Bronchial epithelial cell (primary cell): ENCODE measurements at regions not wholly inside any gene's neighbourhood (a gene's known extent, or its start where the extent isn't known, plus 50 kb on each side); places are given as distances from the start of the nearest gene placed in this dataset.

Experiments
- DNase-seq: peaks from one replicate; pipeline ENCODE4 v3.0.0-alpha.2; 2010; ENCODE audit warnings: low read depth
- FAIRE-seq: peaks from 2 replicates; lab custom pipeline; 2011; peaks lifted over from hg19 to GRCh38; lab: Jason Lieb, UNC
- H3K27me3 ChIP-seq: 2 replicates; pipeline ENCODE4 v1.5.1; 2011; ENCODE audit warnings: low read length; ENCODE audit not compliant: control insufficient read depth, insufficient read depth
- H3K36me3 ChIP-seq: 2 replicates; pipeline ENCODE4 v1.5.1; 2011; ENCODE audit warnings: low read length; ENCODE audit not compliant: control insufficient read depth, insufficient read depth
- H3K4me3 ChIP-seq: 2 replicates; pipeline ENCODE4 v1.5.1; 2011; ENCODE audit warnings: mild to moderate bottlenecking, low read depth, low read length, control low read depth
- TF ChIP-seq, protein P1 (sequence below): IDR thresholded peaks from 2 replicates; pipeline ENCODE4 v1.5.1; 2011; ENCODE audit warnings: mild to moderate bottlenecking, moderate library complexity, low read length, control low read depth, inconsistent platforms; ENCODE audit not compliant: insufficient read depth, severe bottlenecking

DNA sequence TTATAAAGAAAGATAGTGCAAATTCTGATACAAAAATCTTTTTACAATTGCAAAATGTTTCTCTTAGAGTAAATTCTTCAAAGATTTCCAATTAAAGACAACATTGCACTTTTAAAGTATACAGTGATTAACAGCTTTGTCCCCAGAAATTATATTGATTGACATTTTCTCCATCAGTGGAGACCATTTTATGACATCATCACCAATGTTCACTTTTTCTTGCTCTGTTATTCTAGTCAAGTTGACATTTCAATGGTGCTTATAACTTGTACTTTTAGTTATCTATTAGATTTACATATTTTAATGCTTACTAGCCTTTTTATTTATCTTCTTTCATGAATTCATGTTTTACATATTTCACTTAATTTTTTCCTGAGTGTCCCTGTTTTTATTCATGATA, 524.8 kb downstream of the HAO1 start:
- FAIRE-seq (no peak), DNase-seq (no peak)
- Histone ChIP-seq H3K4me3 (no peak overlapping the region), H3K27me3 (no peaks in the 10 kb centered on the region), H3K36me3 (no peaks in the 10 kb centered on the region)
- TF ChIP-seq, protein P1, sequence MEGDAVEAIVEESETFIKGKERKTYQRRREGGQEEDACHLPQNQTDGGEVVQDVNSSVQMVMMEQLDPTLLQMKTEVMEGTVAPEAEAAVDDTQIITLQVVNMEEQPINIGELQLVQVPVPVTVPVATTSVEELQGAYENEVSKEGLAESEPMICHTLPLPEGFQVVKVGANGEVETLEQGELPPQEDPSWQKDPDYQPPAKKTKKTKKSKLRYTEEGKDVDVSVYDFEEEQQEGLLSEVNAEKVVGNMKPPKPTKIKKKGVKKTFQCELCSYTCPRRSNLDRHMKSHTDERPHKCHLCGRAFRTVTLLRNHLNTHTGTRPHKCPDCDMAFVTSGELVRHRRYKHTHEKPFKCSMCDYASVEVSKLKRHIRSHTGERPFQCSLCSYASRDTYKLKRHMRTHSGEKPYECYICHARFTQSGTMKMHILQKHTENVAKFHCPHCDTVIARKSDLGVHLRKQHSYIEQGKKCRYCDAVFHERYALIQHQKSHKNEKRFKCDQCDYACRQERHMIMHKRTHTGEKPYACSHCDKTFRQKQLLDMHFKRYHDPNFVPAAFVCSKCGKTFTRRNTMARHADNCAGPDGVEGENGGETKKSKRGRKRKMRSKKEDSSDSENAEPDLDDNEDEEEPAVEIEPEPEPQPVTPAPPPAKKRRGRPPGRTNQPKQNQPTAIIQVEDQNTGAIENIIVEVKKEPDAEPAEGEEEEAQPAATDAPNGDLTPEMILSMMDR = no peak

DNA sequence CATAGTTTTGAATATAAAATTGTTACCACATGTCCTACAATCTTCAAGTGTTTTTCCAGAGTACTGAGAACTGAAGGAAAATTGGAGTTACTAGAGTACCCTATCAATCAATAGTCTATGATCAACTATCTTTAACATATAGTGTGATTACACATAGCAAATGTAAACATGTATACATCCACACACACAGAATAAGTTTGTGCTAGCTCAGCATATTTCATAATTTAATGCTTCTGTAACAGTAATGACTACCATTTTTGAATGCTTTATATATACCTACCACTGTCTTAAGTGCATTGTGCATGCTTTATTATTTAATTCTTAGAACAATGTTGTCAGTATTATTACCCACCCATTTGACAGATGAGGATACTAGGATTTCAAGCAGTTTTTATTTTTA, 523.9 kb downstream of the HAO1 start:
- Histone ChIP-seq H3K36me3 (no peaks in the 10 kb centered on the region), H3K27me3 (no peaks in the 10 kb centered on the region), H3K4me3 (no peak overlapping the region)
- TF ChIP-seq, protein P1 = no peak
- no peak for DNase-seq
- FAIRE-seq = no peak

DNA sequence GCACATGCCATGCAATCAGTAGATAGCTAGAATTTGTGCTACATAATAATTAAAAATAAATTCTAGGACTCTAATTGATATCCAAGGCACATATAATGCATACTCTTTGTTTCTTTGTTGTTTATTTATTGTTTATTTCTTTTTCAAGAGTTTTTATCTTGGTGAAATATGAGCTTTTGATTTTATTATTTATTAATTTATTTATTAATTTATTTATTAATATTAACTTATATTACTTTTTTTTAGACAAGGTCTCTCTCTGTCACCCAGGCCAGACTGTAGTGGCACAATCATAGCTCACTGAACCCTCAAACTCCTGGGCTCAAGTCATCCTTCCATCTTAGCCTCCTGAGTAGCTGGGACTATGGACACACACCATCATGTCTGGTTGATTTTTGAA, 519.9 kb downstream of the HAO1 start:
- TF ChIP-seq, protein P1 = no peak
- DNase-seq (no peak), FAIRE-seq (no peak)

GRCh38 chr20:7426890-7427496, 513.3 kb downstream of the HAO1 start:
- Histone ChIP-seq H3K4me3 (no peak overlapping the region), H3K36me3 (no peaks in the 10 kb centered on the region), H3K27me3 (no peaks in the 10 kb centered on the region)
- no peak for FAIRE-seq
- TF ChIP-seq, protein P1 = no peak
- DNase-seq = no peak

More for the DNA sequence above, 519.9 kb downstream of the HAO1 start:
- Histone ChIP-seq H3K27me3 (no peaks in the 10 kb centered on the region), H3K4me3 (no peak overlapping the region), H3K36me3 (no peaks in the 10 kb centered on the region)

DNA sequence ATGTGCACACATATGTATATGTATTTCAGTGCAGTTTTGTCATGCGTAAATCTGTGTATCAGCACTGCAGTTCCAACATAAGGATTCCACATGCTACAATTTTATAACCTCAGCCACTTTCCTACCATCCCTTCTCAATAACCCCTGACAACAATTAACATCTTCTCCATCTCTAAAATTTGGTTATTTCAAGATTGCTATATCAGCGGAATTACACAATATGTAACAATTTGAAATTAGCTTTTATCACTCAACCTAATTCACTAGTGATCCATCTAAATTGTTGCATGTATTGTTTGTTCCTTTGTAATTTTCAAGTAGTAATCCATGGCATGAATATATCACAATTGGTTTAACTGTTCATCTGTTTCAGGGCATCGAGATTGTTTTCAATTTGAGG, 511.3 kb downstream of the HAO1 start:
- DNase-seq (no peak), FAIRE-seq (no peak)
- no peaks in the 10 kb centered on the region for H3K27me3 ChIP-seq
- H3K4me3 ChIP-seq = no peak overlapping the region
- TF ChIP-seq, protein P1 = no peak
- H3K36me3 ChIP-seq = no peaks in the 10 kb centered on the region

DNA sequence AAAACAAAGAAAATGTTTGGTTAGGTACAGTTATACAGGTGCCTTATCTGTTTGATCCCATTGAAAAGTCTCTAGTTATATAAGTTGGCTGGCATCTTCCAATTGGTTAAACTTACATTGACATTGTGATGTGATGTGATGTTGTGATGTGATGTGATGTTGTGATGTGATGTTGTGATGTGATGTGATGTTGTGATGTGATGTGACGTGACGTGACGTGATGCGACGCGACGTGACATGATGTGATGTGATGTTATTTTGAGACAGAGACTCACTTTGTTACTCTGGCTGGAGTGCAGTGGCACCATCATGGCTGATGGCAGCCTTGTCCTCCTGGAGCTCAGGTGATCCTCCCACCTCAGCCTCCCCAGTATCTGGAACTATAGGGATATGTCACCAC, 507.6 kb downstream of the HAO1 start:
- TF ChIP-seq, protein P1 = no peak
- H3K4me3 ChIP-seq = no peak overlapping the region
- FAIRE-seq (peak; percentile 50), DNase-seq (no peak)
- no peaks in the 10 kb centered on the region for H3K36me3 ChIP-seq
- no peaks in the 10 kb centered on the region for H3K27me3 ChIP-seq
